Neural crest cell (in vitro differentiated cells): ENCODE measurements at regions not wholly inside any gene's neighbourhood (a gene's known extent, or its start where the extent isn't known, plus 50 kb on each side); places are given as distances from the start of the nearest gene placed in this dataset.

Experiments
- DNase-seq: peaks from one replicate; pipeline ENCODE4 v3.0.0; 2021; ENCODE audit warnings: low read depth, mixed read lengths, low spot score
- H3K27ac Mint-ChIP-seq: one replicate; pipeline ENCODE4 v1.8.0; 2021; ENCODE audit warnings: mild to moderate bottlenecking, mixed read lengths; ENCODE audit not compliant: unreplicated experiment
- H3K27me3 Mint-ChIP-seq: 2 replicates; pipeline ENCODE4 v1.8.0; 2021; ENCODE audit warnings: low read depth, mild to moderate bottlenecking, mixed read lengths
- H3K36me3 Mint-ChIP-seq: 2 replicates; pipeline ENCODE4 v1.8.0; 2021; ENCODE audit warnings: low read depth, mild to moderate bottlenecking, mixed read lengths
- H3K4me1 Mint-ChIP-seq: 2 replicates; pipeline ENCODE4 v1.8.0; 2021; ENCODE audit warnings: mixed read lengths
- H3K4me3 Mint-ChIP-seq: one replicate; pipeline ENCODE4 v1.8.0; 2021; ENCODE audit warnings: mild to moderate bottlenecking, mixed read lengths
- H3K9me3 Mint-ChIP-seq: 2 replicates; pipeline ENCODE4 v1.8.0; 2021; ENCODE audit warnings: mixed read lengths
- CTCF ChIP-seq: fragments of 200-600 bp; sonication (generic); conservative IDR thresholded peaks from 2 replicates; pipeline ENCODE4 v1.5.0; 2021; ENCODE audit warnings: antibody characterized with exemption, mild to moderate bottlenecking

- no peak for TF ChIP-seq CTCF
- H3K27ac Mint-ChIP-seq: no peak overlapping the region
These were observed 199.9 kb upstream of the SOX4 start for GRCh38 chr6:21393441-21394165.

GRCh38 chr6:21395121-21395520 is 198.4 kb upstream of the SOX4 start:
- no peak for TF ChIP-seq CTCF
- Mint-ChIP-seq H3K4me3 (no peak overlapping the region), H3K9me3 (no peaks in the 10 kb centered on the region), H3K27ac (no peak overlapping the region), H3K36me3 (no peaks in the 10 kb centered on the region), H3K27me3 (no peaks in the 10 kb centered on the region), H3K4me1 (peaks cover 18% of the 10 kb centered on the region)
- no peak for DNase-seq

More at GRCh38 chr6:21393441-21394165, 199.9 kb upstream of the SOX4 start:
- H3K36me3 Mint-ChIP-seq: no peaks in the 10 kb centered on the region
- no peak for DNase-seq
- peaks cover 11% of the 10 kb centered on the region for H3K4me1 Mint-ChIP-seq
- H3K27me3 Mint-ChIP-seq: no peaks in the 10 kb centered on the region
- no peak overlapping the region for H3K4me3 Mint-ChIP-seq
- H3K9me3 Mint-ChIP-seq: no peaks in the 10 kb centered on the region

GRCh38 chr6:21396313-21396712 is 197.2 kb upstream of the SOX4 start:
- no peak for TF ChIP-seq CTCF
- no peaks in the 10 kb centered on the region for H3K27me3 Mint-ChIP-seq
- no peak overlapping the region for H3K4me3 Mint-ChIP-seq
- no peak for DNase-seq
- H3K36me3 Mint-ChIP-seq: no peaks in the 10 kb centered on the region
- H3K27ac Mint-ChIP-seq: no peak overlapping the region
- peaks cover 18% of the 10 kb centered on the region for H3K4me1 Mint-ChIP-seq
- no peaks in the 10 kb centered on the region for H3K9me3 Mint-ChIP-seq

GRCh38 chr6:21398741-21399325 is 194.7 kb upstream of the SOX4 start:
- peaks cover 14% of the 10 kb centered on the region for H3K4me1 Mint-ChIP-seq
- no peak overlapping the region for H3K4me3 Mint-ChIP-seq
- TF ChIP-seq CTCF: no peak
- no peaks in the 10 kb centered on the region for H3K27me3 Mint-ChIP-seq
- no peak for DNase-seq
- H3K9me3 Mint-ChIP-seq: no peaks in the 10 kb centered on the region
- peak overlapping the region; percentile 7 for H3K27ac Mint-ChIP-seq
- H3K36me3 Mint-ChIP-seq: no peaks in the 10 kb centered on the region

- peaks cover 5% of the 10 kb centered on the region for H3K9me3 Mint-ChIP-seq
- H3K36me3 Mint-ChIP-seq: no peaks in the 10 kb centered on the region
- no peaks in the 10 kb centered on the region for H3K27me3 Mint-ChIP-seq
- no peak for TF ChIP-seq CTCF
- H3K4me1 Mint-ChIP-seq: peaks cover 14% of the 10 kb centered on the region
- no peak overlapping the region for H3K4me3 Mint-ChIP-seq
- H3K27ac Mint-ChIP-seq: no peak overlapping the region
- DNase-seq: no peak
These were observed 191.2 kb upstream of the SOX4 start for GRCh38 chr6:21402368-21402767.
